ENCODE measurements at regions not wholly inside any gene's neighbourhood (a gene's known extent, or its start where the extent isn't known, plus 50 kb on each side); places are given as distances from the start of the nearest gene placed in this dataset.
"Not testable (repeated sequence)": the region's sequence is repeated elsewhere in the genome, so short reads cannot be mapped to it uniquely, and the experiment has no call there.

GRCh38 chr12:85575120-85576096 lies 260.8 kb downstream of the RASSF9 start:
- DNase-seq: peak; percentile 81

GRCh38 chr12:85580562-85581168 lies 255.5 kb downstream of the RASSF9 start:
- DNase-seq: no peak

GRCh38 chr12:85587158-85587557 lies 249.1 kb downstream of the RASSF9 start:
- DNase-seq: no peak

- peak; percentile 48 for DNase-seq
These were observed 248.0 kb downstream of the RASSF9 start for GRCh38 chr12:85588221-85588620.

GRCh38 chr12:85600841-85601240 lies 235.4 kb downstream of the RASSF9 start:
- DNase-seq: no peak

GRCh38 chr12:85603556-85603955 lies 232.7 kb downstream of the RASSF9 start:
- DNase-seq: no peak

GRCh38 chr12:85606455-85606854 lies 229.8 kb downstream of the RASSF9 start:
- no peak for DNase-seq

- DNase-seq: no peak
These were observed 226.4 kb downstream of the RASSF9 start for GRCh38 chr12:85609778-85610177.

- DNase-seq: no peak
These were observed 226.0 kb downstream of the RASSF9 start for GRCh38 chr12:85610194-85610593.

GRCh38 chr12:85616201-85616600 lies 220.0 kb downstream of the RASSF9 start:
- no peak for DNase-seq

GRCh38 chr12:85617307-85618091 lies 218.7 kb downstream of the RASSF9 start:
- DNase-seq: peak; percentile 7

- no peak for DNase-seq
These were observed 215.2 kb downstream of the RASSF9 start for GRCh38 chr12:85621041-85621440.

- DNase-seq: no peak
These were observed 212.4 kb downstream of the RASSF9 start for GRCh38 chr12:85623763-85624162.

GRCh38 chr12:85625467-85625866 lies 210.7 kb downstream of the RASSF9 start:
- DNase-seq: no peak

- peak; percentile 83 for DNase-seq
These were observed 210.0 kb downstream of the RASSF9 start for GRCh38 chr12:85626001-85626783.

GRCh38 chr12:85626784-85627171 lies 209.4 kb downstream of the RASSF9 start:
- no peak for DNase-seq

GRCh38 chr12:85627584-85627983 lies 208.6 kb downstream of the RASSF9 start:
- DNase-seq: no peak

- DNase-seq: not testable (repeated sequence)
These were observed 207.6 kb downstream of the RASSF9 start for GRCh38 chr12:85628562-85628961.

GRCh38 chr12:85630851-85631250 lies 205.4 kb downstream of the RASSF9 start:
- DNase-seq: no peak

- no peak for DNase-seq
These were observed 203.8 kb downstream of the RASSF9 start for GRCh38 chr12:85632390-85632789.

GRCh38 chr12:85633491-85633890 lies 202.7 kb downstream of the RASSF9 start:
- DNase-seq: no peak

GRCh38 chr12:85639834-85640233 lies 196.4 kb downstream of the RASSF9 start:
- no peak for DNase-seq

GRCh38 chr12:85641796-85642195 lies 194.4 kb downstream of the RASSF9 start:
- DNase-seq: no peak
